Prostate gland (tissue), 2 donors: ENCODE measurements at regions not wholly inside any gene's neighbourhood (a gene's known extent, or its start where the extent isn't known, plus 50 kb on each side); places are given as distances from the start of the nearest gene placed in this dataset.

ENCODE experiments used
- POLR2A ChIP-seq: fragments of 450-650 bp; IDR thresholded peaks from one replicate; pipeline ENCODE4 v1.6.1; 2016; ENCODE audit warnings: antibody characterized with exemption, mild to moderate bottlenecking
- TF ChIP-seq, protein P1 (sequence below), 4 experiments: fragments of 200-600 bp in 2 of 4; fragments of 450-650 bp in 2 of 4; sonication (generic) in 2 of 4; IDR thresholded peaks; 1 replicate in 3 of 4; 2 replicates in 1 of 4; pipeline ENCODE4 v1.5.1; 2016 to 2019; ENCODE audit warnings: antibody characterized with exemption in 4 of 4, mild to moderate bottlenecking in 2 of 4, moderate library complexity in 2 of 4

DNA sequence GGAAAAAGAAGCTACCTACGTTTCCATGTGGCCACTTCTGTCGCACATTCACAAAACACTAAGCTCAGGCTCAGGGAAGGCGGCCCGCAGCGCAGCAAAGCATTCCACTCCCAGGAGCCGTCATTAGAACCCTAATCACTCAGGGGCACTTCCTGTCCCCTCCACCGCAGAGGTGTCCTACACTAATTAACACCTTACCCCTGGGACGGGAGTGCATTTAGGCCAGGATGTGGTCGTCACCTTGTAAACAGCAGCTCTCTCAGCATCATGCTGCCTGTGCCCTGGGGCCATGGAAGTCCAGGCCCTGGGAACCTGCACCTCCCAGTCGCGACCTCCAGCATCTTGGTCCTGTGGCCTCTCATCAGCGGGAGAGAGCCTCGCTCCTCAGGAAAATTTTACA, 359.8 kb upstream of the SALL3 start:
- TF ChIP-seq, protein P1, sequence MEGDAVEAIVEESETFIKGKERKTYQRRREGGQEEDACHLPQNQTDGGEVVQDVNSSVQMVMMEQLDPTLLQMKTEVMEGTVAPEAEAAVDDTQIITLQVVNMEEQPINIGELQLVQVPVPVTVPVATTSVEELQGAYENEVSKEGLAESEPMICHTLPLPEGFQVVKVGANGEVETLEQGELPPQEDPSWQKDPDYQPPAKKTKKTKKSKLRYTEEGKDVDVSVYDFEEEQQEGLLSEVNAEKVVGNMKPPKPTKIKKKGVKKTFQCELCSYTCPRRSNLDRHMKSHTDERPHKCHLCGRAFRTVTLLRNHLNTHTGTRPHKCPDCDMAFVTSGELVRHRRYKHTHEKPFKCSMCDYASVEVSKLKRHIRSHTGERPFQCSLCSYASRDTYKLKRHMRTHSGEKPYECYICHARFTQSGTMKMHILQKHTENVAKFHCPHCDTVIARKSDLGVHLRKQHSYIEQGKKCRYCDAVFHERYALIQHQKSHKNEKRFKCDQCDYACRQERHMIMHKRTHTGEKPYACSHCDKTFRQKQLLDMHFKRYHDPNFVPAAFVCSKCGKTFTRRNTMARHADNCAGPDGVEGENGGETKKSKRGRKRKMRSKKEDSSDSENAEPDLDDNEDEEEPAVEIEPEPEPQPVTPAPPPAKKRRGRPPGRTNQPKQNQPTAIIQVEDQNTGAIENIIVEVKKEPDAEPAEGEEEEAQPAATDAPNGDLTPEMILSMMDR (IDR thresholded peaks at IDR 0.05) = no peak
- no peak for TF ChIP-seq POLR2A
